Body of pancreas (tissue), 4 donors: ENCODE measurements at regions not wholly inside any gene's neighbourhood (a gene's known extent, or its start where the extent isn't known, plus 50 kb on each side); places are given as distances from the start of the nearest gene placed in this dataset.

Experiments
- CTCF ChIP-seq, 7 experiments: fragments of 450-650 bp in 4 of 7; fragments of 200-600 bp in 3 of 7; sonication (generic) in 3 of 7; IDR thresholded peaks; one replicate each; pipeline ENCODE4 v1.5.1; 2016 to 2019; ENCODE audit warnings: antibody characterized with exemption in 7 of 7
- POLR2A ChIP-seq, 3 donors: fragments of 450-650 bp; IDR thresholded peaks; one replicate each; pipeline ENCODE4 v1.6.1; 2016; ENCODE audit warnings: antibody characterized with exemption in 3 of 3, mild to moderate bottlenecking in 2 of 3

GRCh38 chr16:49075709-49076108 is 205.9 kb downstream of the CBLN1 start:
- no peak for TF ChIP-seq CTCF (IDR thresholded peaks at IDR 0.05)
- no peak for TF ChIP-seq POLR2A (IDR thresholded peaks at IDR 0.05)
